ENCODE measurements at regions not wholly inside any gene's neighbourhood (a gene's known extent, or its start where the extent isn't known, plus 50 kb on each side); places are given as distances from the start of the nearest gene placed in this dataset.

GRCh38 chr3:105923140-105923539 lies 54.3 kb upstream of the CBLB start:
- Histone ChIP-seq H3K36me3 (ENCODE audit: insufficient read depth, low read length) (no peaks in the 10 kb centered on the region), H3K9ac (ENCODE audit: low read depth, low read length) (no peak overlapping the region), H3K4me1 (ENCODE audit: insufficient read depth, low read length) (peaks cover 2% of the 10 kb centered on the region), H3K9me3 (ENCODE audit: control insufficient read depth, insufficient read depth, low read length) (peaks cover 5% of the 10 kb centered on the region; the same call in 1 of the 2 replicates)

- Histone ChIP-seq H3K9ac (ENCODE audit: low read depth, low read length) (no peak overlapping the region), H3K36me3 (ENCODE audit: insufficient read depth, low read length) (no peaks in the 10 kb centered on the region), H3K9me3 (ENCODE audit: control insufficient read depth, insufficient read depth, low read length) (no peaks in the 10 kb centered on the region), H3K4me1 (ENCODE audit: insufficient read depth, low read length) (peaks cover 9% of the 10 kb centered on the region)
Measured at GRCh38 chr3:105927741-105928140, 58.9 kb upstream of the CBLB start.

DNA sequence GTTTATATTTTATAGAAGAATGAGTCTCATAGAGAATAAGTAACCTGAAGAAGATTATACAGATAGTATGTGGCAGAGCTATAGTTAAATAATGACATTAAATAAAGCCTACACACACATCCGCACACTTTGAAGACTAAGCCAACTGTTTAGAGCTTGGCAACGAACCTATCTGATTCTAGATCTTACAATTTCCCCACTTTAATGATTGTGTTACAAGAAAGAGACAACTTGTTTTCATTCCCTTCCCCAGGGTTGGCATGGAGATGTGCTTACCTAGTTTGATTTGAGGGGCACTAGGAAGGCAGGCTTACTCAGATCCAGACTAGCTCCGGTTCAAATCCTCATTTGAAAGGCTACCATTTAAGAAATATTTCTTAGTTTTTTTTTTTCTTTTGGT lies 61.9 kb upstream of the CBLB start:
- Histone ChIP-seq H3K9ac (ENCODE audit: low read depth, low read length) (no peak overlapping the region), H3K9me3 (ENCODE audit: control insufficient read depth, insufficient read depth, low read length) (no peaks in the 10 kb centered on the region), H3K4me1 (ENCODE audit: insufficient read depth, low read length) (peaks cover 9% of the 10 kb centered on the region), H3K36me3 (ENCODE audit: insufficient read depth, low read length) (no peaks in the 10 kb centered on the region)

- H3K9ac ChIP-seq (ENCODE audit: low read depth, low read length) = no peak overlapping the region
- H3K9me3 ChIP-seq (ENCODE audit: control insufficient read depth, insufficient read depth, low read length) = no peaks in the 10 kb centered on the region
- H3K4me1 ChIP-seq (ENCODE audit: insufficient read depth, low read length) = peaks cover 9% of the 10 kb centered on the region
- H3K36me3 ChIP-seq (ENCODE audit: insufficient read depth, low read length) = no peaks in the 10 kb centered on the region
Measured at GRCh38 chr3:105931500-105931899, 62.7 kb upstream of the CBLB start.

- Histone ChIP-seq H3K4me1 (ENCODE audit: insufficient read depth, low read length) (peaks cover 4% of the 10 kb centered on the region; the same call in 1 of the 2 replicates), H3K9me3 (ENCODE audit: control insufficient read depth, insufficient read depth, low read length) (no peaks in the 10 kb centered on the region), H3K36me3 (ENCODE audit: insufficient read depth, low read length) (no peaks in the 10 kb centered on the region), H3K9ac (ENCODE audit: low read depth, low read length) (no peak overlapping the region)
Measured at GRCh38 chr3:105933871-105934270, 65.1 kb upstream of the CBLB start.

GRCh38 chr3:105938101-105938500 lies 69.3 kb upstream of the CBLB start:
- Histone ChIP-seq H3K36me3 (ENCODE audit: insufficient read depth, low read length) (no peaks in the 10 kb centered on the region), H3K9me3 (ENCODE audit: control insufficient read depth, insufficient read depth, low read length) (no peaks in the 10 kb centered on the region), H3K4me1 (ENCODE audit: insufficient read depth, low read length) (peaks cover 4% of the 10 kb centered on the region; the same call in 1 of the 2 replicates), H3K9ac (ENCODE audit: low read depth, low read length) (no peak overlapping the region)

GRCh38 chr3:105938806-105939205 lies 70.0 kb upstream of the CBLB start:
- Histone ChIP-seq H3K9ac (ENCODE audit: low read depth, low read length) (no peak overlapping the region), H3K9me3 (ENCODE audit: control insufficient read depth, insufficient read depth, low read length) (no peaks in the 10 kb centered on the region), H3K36me3 (ENCODE audit: insufficient read depth, low read length) (no peaks in the 10 kb centered on the region), H3K4me1 (ENCODE audit: insufficient read depth, low read length) (peaks cover 4% of the 10 kb centered on the region; the same call in 1 of the 2 replicates)

GRCh38 chr3:105944276-105944675 lies 75.5 kb upstream of the CBLB start:
- no peaks in the 10 kb centered on the region for H3K36me3 ChIP-seq (ENCODE audit: insufficient read depth, low read length)
- H3K4me1 ChIP-seq (ENCODE audit: insufficient read depth, low read length) = no peaks in the 10 kb centered on the region
- no peak overlapping the region for H3K9ac ChIP-seq (ENCODE audit: low read depth, low read length)
- H3K9me3 ChIP-seq (ENCODE audit: control insufficient read depth, insufficient read depth, low read length) = no peaks in the 10 kb centered on the region

DNA sequence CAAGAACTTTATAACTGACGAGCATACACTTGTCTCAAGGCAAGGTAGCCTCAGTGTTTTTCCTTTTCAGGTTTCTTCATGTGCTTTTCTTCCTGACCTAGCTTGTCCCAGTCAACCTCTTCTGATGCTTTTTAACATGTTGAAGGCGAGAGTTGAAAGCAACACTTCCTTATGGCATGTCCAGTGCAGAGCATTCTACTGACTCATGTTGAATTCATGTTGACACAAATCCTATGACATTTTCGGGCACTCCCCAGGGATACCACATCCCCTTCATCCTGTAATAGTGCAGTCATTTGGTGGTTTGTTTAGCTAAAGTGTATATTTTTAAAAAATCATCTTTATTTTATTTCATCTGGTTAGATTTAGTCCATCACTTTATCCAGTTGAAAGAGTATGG lies 75.9 kb upstream of the CBLB start:
- no peaks in the 10 kb centered on the region for H3K4me1 ChIP-seq (ENCODE audit: insufficient read depth, low read length)
- H3K9ac ChIP-seq (ENCODE audit: low read depth, low read length) = no peak overlapping the region
- H3K9me3 ChIP-seq (ENCODE audit: control insufficient read depth, insufficient read depth, low read length) = no peaks in the 10 kb centered on the region
- no peaks in the 10 kb centered on the region for H3K36me3 ChIP-seq (ENCODE audit: insufficient read depth, low read length)

DNA sequence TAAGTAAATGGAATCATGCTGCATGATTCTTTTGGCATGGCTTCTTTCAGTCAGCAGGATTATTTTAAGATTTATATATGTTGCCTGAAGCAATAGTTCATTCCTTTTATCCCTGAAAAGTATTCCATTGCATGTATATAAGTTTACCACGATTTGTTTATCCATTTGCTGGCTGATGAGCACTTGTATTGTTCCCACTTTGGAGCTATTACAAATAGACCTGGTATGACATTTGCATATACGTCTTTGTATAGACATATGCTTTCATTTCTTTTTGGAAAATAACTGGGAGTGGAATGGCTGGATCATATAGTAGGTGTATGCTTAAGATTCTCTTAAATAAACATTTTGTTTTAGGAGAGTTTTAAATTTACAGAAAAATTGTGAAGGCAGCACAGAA lies 79.3 kb upstream of the CBLB start:
- H3K9ac ChIP-seq (ENCODE audit: low read depth, low read length) = no peak overlapping the region
- H3K9me3 ChIP-seq (ENCODE audit: control insufficient read depth, insufficient read depth, low read length) = no peaks in the 10 kb centered on the region
- H3K4me1 ChIP-seq (ENCODE audit: insufficient read depth, low read length) = no peaks in the 10 kb centered on the region
- no peaks in the 10 kb centered on the region for H3K36me3 ChIP-seq (ENCODE audit: insufficient read depth, low read length)

DNA sequence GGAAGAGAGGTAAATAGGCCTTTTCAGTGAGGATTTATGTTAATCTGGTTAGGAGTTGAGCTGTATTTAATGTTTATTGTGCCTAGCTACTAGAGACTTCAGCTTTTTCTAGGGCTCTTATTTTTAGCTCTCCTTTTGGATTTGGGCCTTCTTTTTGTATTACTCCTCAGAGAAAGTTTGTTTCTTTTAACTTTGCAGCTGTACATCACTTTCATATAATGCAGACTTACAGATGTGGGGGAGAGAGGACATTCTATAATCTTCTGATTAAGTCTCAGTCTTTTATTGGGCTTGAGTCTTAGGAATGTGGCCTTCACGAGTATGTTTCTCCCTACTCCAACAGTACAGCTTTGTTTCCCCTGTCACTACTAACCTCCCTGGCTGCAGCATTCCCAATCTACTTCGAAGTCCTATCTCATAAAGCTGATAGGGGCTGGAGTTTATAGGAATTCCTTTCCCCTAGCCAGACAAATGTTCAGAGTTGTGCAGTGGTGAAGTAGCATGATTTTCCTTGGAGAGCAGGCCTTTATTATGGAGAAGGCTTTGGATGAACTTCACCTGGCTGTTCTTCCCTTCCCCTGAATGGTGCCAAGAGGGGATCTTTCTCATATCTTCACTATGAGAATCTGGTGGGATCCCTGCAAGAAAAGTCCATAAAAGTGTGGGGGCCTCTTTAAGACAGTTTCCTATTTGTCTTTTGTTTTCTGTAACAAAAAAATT lies 82.2 kb upstream of the CBLB start:
- H3K9ac ChIP-seq (ENCODE audit: low read depth, low read length) = no peak overlapping the region
- no peaks in the 10 kb centered on the region for H3K9me3 ChIP-seq (ENCODE audit: control insufficient read depth, insufficient read depth, low read length)
- H3K4me1 ChIP-seq (ENCODE audit: insufficient read depth, low read length) = no peaks in the 10 kb centered on the region
- H3K36me3 ChIP-seq (ENCODE audit: insufficient read depth, low read length) = no peaks in the 10 kb centered on the region

DNA sequence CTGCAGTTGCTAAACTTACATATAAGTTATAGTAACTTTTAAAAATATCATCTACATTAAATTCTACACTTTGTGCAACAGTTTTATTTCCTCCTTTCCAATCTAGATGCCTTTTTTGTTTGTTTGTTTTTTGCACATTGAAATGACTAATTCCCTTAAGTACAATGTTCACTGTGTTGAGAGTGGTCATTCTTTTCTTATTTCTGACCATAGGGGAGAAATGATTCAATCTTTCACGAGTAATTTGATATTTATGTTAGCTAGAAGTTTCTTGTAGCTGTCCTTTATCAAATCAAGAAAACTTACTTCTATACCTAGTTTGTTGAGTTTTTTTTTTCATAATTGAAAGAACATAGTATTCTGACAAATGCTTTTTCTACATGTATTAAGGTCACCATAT lies 85.0 kb upstream of the CBLB start:
- Histone ChIP-seq H3K9ac (ENCODE audit: low read depth, low read length) (no peak overlapping the region), H3K4me1 (ENCODE audit: insufficient read depth, low read length) (no peaks in the 10 kb centered on the region), H3K36me3 (ENCODE audit: insufficient read depth, low read length) (no peaks in the 10 kb centered on the region)

DNA sequence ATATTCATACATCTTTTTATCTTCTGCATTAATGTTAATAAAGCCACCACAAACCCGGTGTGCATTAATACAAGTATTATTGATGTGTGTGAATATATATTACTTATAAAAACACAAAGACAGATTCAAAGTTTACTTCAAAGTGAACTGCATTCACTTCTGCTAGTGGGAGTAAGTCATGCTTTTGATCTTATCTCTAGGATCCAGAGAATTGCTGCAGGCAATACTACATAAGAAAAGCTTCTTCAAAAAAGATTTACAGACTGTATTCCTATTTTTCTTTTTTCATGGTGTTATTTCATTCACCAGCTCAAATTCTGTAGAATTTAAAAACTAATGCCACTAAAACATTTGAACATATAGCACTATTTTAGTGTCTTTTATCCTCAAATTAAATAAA lies 87.5 kb upstream of the CBLB start:
- Histone ChIP-seq H3K36me3 (ENCODE audit: insufficient read depth, low read length) (no peaks in the 10 kb centered on the region), H3K4me1 (ENCODE audit: insufficient read depth, low read length) (no peaks in the 10 kb centered on the region), H3K9me3 (ENCODE audit: control insufficient read depth, insufficient read depth, low read length) (no peaks in the 10 kb centered on the region), H3K9ac (ENCODE audit: low read depth, low read length) (no peak overlapping the region)

More for the DNA sequence above, 85.0 kb upstream of the CBLB start:
- no peaks in the 10 kb centered on the region for H3K9me3 ChIP-seq (ENCODE audit: control insufficient read depth, insufficient read depth, low read length)

GRCh38 chr3:105957722-105958121 lies 88.9 kb upstream of the CBLB start:
- no peak overlapping the region for H3K9ac ChIP-seq (ENCODE audit: low read depth, low read length)
- no peaks in the 10 kb centered on the region for H3K4me1 ChIP-seq (ENCODE audit: insufficient read depth, low read length)
- no peaks in the 10 kb centered on the region for H3K9me3 ChIP-seq (ENCODE audit: control insufficient read depth, insufficient read depth, low read length)
- H3K36me3 ChIP-seq (ENCODE audit: insufficient read depth, low read length) = no peaks in the 10 kb centered on the region

DNA sequence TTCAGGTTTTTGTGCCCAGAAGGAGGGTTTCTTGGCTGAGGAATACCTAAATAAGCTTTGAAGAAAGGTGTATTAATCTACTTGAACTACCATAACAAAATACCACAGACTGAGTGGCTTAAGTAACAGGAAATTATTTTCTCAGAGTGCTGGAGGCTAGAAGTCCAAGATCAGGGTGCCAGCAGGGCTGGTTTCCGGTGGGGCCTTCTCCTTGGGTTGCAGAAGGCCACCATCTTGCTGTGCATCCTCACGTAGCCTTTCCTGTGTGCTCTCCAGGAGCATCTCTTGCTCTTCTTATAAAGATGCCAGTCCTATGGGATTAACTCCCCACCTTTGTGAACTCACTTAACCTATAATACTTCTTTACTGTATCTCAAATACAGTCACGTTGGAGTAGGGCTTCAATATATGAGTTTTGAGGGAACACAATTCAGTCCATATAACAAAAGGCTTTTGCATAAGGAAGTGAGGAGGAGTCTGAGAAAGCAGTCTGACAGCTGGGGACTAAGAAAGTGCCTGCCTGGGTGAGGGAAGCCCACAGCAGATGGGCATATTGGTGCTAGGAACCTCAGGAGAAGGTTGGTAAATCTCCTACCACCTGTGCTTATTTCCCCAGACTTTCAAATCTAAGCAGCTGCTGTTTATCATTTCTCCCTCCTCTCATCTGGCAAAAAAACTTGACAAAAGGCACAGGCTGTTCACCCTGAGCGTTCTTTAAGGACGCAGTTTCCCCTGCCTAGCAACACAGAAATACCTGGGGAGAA lies 89.6 kb upstream of the CBLB start:
- no peaks in the 10 kb centered on the region for H3K36me3 ChIP-seq (ENCODE audit: insufficient read depth, low read length)
- H3K4me1 ChIP-seq (ENCODE audit: insufficient read depth, low read length) = no peaks in the 10 kb centered on the region
- H3K9me3 ChIP-seq (ENCODE audit: control insufficient read depth, insufficient read depth, low read length) = no peaks in the 10 kb centered on the region
- no peak overlapping the region for H3K9ac ChIP-seq (ENCODE audit: low read depth, low read length)

All from ES-I3 (cell line).